D341Med (cell line): ENCODE measurements at regions not wholly inside any gene's neighbourhood (a gene's known extent, or its start where the extent isn't known, plus 50 kb on each side); places are given as distances from the start of the nearest gene placed in this dataset.
"Not testable (repeated sequence)": the region's sequence is repeated elsewhere in the genome, so short reads cannot be mapped to it uniquely, and the experiment has no call there.

Experiments
- DNase-seq: peaks from one replicate; pipeline ENCODE4 v3.0.0; 2012; ENCODE audit warnings: low spot score

GRCh38 chr7:10284001-10284400 is 689.7 kb upstream of the PHF14 start:
- no peak for DNase-seq

- DNase-seq = no peak
These were observed 674.3 kb upstream of the PHF14 start for GRCh38 chr7:10299384-10299783.

- DNase-seq = no peak
These were observed 673.1 kb upstream of the PHF14 start for GRCh38 chr7:10300577-10300976.

GRCh38 chr7:10308276-10308675 is 665.4 kb upstream of the PHF14 start:
- DNase-seq = no peak

- DNase-seq = no peak
These were observed 660.7 kb upstream of the PHF14 start for GRCh38 chr7:10312942-10313341.

- no peak for DNase-seq
These were observed 657.8 kb upstream of the PHF14 start for GRCh38 chr7:10315881-10316280.

GRCh38 chr7:10316488-10316887 is 657.2 kb upstream of the PHF14 start:
- DNase-seq = no peak

- DNase-seq = no peak
These were observed 648.3 kb upstream of the PHF14 start for GRCh38 chr7:10325395-10325794.

GRCh38 chr7:10343108-10343507 is 630.6 kb upstream of the PHF14 start:
- no peak for DNase-seq

- DNase-seq = no peak
These were observed 627.6 kb upstream of the PHF14 start for GRCh38 chr7:10346032-10346431.

GRCh38 chr7:10355816-10356215 is 617.9 kb upstream of the PHF14 start:
- DNase-seq = no peak

- DNase-seq = no peak
These were observed 613.6 kb upstream of the PHF14 start for GRCh38 chr7:10360050-10360449.

GRCh38 chr7:10401793-10402192 is 571.9 kb upstream of the PHF14 start:
- DNase-seq = no peak

GRCh38 chr7:10412422-10413019 is 561.2 kb upstream of the PHF14 start:
- DNase-seq = peak; percentile 38

- DNase-seq = no peak
These were observed 554.7 kb upstream of the PHF14 start for GRCh38 chr7:10418985-10419384.

GRCh38 chr7:10429031-10429430 is 544.6 kb upstream of the PHF14 start:
- DNase-seq = no peak

- DNase-seq = no peak
These were observed 544.2 kb upstream of the PHF14 start for GRCh38 chr7:10429511-10429910.

GRCh38 chr7:10436302-10436701 is 537.4 kb upstream of the PHF14 start:
- DNase-seq = no peak

GRCh38 chr7:10439027-10439426 is 534.6 kb upstream of the PHF14 start:
- DNase-seq = no peak

GRCh38 chr7:10455936-10456335 is 517.7 kb upstream of the PHF14 start:
- DNase-seq = no peak

GRCh38 chr7:10460474-10460873 is 513.2 kb upstream of the PHF14 start:
- no peak for DNase-seq

GRCh38 chr7:10463701-10464100 is 510.0 kb upstream of the PHF14 start:
- DNase-seq = no peak

- DNase-seq = not testable (repeated sequence)
These were observed 508.1 kb upstream of the PHF14 start for GRCh38 chr7:10465536-10465935.

GRCh38 chr7:10468908-10469307 is 504.8 kb upstream of the PHF14 start:
- DNase-seq = no peak

- no peak for DNase-seq
These were observed 504.2 kb upstream of the PHF14 start for GRCh38 chr7:10469476-10469875.
